Heart right ventricle (tissue), 16 donors: ENCODE measurements at regions not wholly inside any gene's neighbourhood (a gene's known extent, or its start where the extent isn't known, plus 50 kb on each side); places are given as distances from the start of the nearest gene placed in this dataset.
A peak's percentile ranks its signal among the peaks of the same experiment; 100 is the strongest.

Experiments used
- ATAC-seq, 8 donors: fragments of 200-7000 bp; cut with Tn5 transposase; one replicate each; pipeline ENCODE4 v1.9.1; 2020; ENCODE audit warnings: mild to moderate bottlenecking in 8 of 8, moderate library complexity in 8 of 8, moderate number of reproducible peaks in 1 of 8
- DNase-seq, 2 donors: peaks; one replicate each; pipeline ENCODE4 v3.0.0-alpha.2; 2020
- H3K27ac ChIP-seq, 10 donors: fragments of 200-600 bp; sonication (generic) in 2 of 10; one replicate each; pipeline versions ENCODE4 v1.5.0 to v1.8.0; 2020 to 2022; ENCODE audit warnings: mild to moderate bottlenecking in 3 of 10
- H3K27me3 ChIP-seq, 7 donors: fragments of 200-600 bp; one replicate each; pipeline ENCODE4 v1.8.0; 2021 to 2022; ENCODE audit warnings: mild to moderate bottlenecking in 2 of 7
- H3K36me3 ChIP-seq, 9 donors: fragments of 200-600 bp; sonication (generic) in 1 of 9; one replicate each; pipeline versions ENCODE4 v1.5.0 to v1.8.0; 2020 to 2022; ENCODE audit warnings: mild to moderate bottlenecking in 2 of 9
- H3K4me1 ChIP-seq, 9 donors: fragments of 200-600 bp; sonication (generic) in 1 of 9; one replicate each; pipeline versions ENCODE4 v1.5.0 to v1.8.0; 2020 to 2022; ENCODE audit warnings: mild to moderate bottlenecking in 4 of 9
- H3K4me3 ChIP-seq, 10 donors: fragments of 200-600 bp; sonication (generic) in 2 of 10; one replicate each; pipeline versions ENCODE4 v1.5.0 to v1.8.0; 2020 to 2022; ENCODE audit warnings: mild to moderate bottlenecking in 7 of 10, moderate library complexity in 2 of 10
- H3K9me3 ChIP-seq, 11 donors: fragments of 200-600 bp in 10 of 11; sonication (generic) in 2 of 11; one replicate each; pipeline versions ENCODE4 v1.5.0 to v1.8.0; 2013 to 2022; ENCODE audit warnings: mild to moderate bottlenecking in 2 of 11, control low read depth in 1 of 11, moderate library complexity in 1 of 11
- WGBS, 2 donors: extraction: QIAGEN DNeasy Blood & Tissue Kit; methylation state at CpG; one replicate each; pipeline ENCODE4 v1.1.7; 2013; ENCODE audit warnings: inconsistent platforms in 1 of 2; 5-methylcytosine and 5-hydroxymethylcytosine counted together
- intact Hi-C, 10 donors: fragments of 100-400 bp; cut with DNase I; formaldehyde crosslinking; loops; one replicate each; pipeline versions ENCODE4 v1.11.1 to v1.14.2; 2022
- TF ChIP-seq, protein P1 (sequence below), 9 donors: fragments of 200-600 bp; sonication (generic) in 2 of 9; IDR thresholded peaks; one replicate each; pipeline versions ENCODE4 v1.5.0 to v1.8.0; 2021 to 2022; ENCODE audit warnings: antibody characterized with exemption in 9 of 9, mild to moderate bottlenecking in 5 of 9, moderate library complexity in 1 of 9
- donor health status: Arrhythmogenic right ventricular cardiomyopathy.
- donor health status: ischemic (EF 13 %, LVEDD 7.1; RV severe dilation, severe dysfunction).
- donor health status: healthy with polysubstance abuse.
- donor health status: DM: no; HTN: yes; CAD: no.
- donor health status: DM: no; HTN: no; CAD: no.
- donor health status: ischemic (EF 25% LVEDD 6.9; RV normal size, moderate dysfunction).
- donor health status: ischemic (EF 25% LVEDD 5.7; RV mildly dilated, moderate dysfunction).
- donor health status: healthy.
- donor health status: DM: yes; HTN: yes; CAD: no.
- donor health status: Ischemic cardiomyopathy.
- donor health status: ischemic (EF 35%, LVEDD 5.7; RV mildly dilated, moderate dysfunction).
- donor health status: nonischemic (EF 11% LVEDD 7.7; RV severe dilation, severe dysfunction).
- donor health status: DM: yes; HTN: yes; CAD: no.
- donor health status: PGD.
- donor health status: ischemic (EF 29% LVEDD 5.4; RV normal size, mild dysfunction).
- donor health status: nonischemic (EF 23%, LVEDD 6.1; RV moderate dilation, normal function).

GRCh38 chr13:99442273-99442895 lies 58.9 kb upstream of the TM9SF2 start:
- intact Hi-C loops = loop anchor here in 7 of 10 donors (5.0 to 10.0 kb wide), 7 partner anchors 55 to 172 kb away; partner anchors contain the start of genes TM9SF2 (in 2 of the 7) and CLYBL (in 1 of the 7)
- peaks cover 0 to 3% (median 0%) of the 10 kb centered on the region in 9 donors for H3K4me1 ChIP-seq
- H3K9me3 ChIP-seq = no peaks in the 10 kb centered on the region
- H3K27ac ChIP-seq = no peak overlapping the region
- H3K4me3 ChIP-seq = no peak overlapping the region
- DNase-seq = peak in 1 of 2 donors; percentile 38
- TF ChIP-seq, protein P1, sequence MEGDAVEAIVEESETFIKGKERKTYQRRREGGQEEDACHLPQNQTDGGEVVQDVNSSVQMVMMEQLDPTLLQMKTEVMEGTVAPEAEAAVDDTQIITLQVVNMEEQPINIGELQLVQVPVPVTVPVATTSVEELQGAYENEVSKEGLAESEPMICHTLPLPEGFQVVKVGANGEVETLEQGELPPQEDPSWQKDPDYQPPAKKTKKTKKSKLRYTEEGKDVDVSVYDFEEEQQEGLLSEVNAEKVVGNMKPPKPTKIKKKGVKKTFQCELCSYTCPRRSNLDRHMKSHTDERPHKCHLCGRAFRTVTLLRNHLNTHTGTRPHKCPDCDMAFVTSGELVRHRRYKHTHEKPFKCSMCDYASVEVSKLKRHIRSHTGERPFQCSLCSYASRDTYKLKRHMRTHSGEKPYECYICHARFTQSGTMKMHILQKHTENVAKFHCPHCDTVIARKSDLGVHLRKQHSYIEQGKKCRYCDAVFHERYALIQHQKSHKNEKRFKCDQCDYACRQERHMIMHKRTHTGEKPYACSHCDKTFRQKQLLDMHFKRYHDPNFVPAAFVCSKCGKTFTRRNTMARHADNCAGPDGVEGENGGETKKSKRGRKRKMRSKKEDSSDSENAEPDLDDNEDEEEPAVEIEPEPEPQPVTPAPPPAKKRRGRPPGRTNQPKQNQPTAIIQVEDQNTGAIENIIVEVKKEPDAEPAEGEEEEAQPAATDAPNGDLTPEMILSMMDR (IDR thresholded peaks at IDR 0.05) = peak; percentile 92 to 99 (median 96)
- no peaks in the 10 kb centered on the region for H3K36me3 ChIP-seq
- WGBS, 2 donors = 68 to 69% methylated on average over 7 of the region's 7 CpGs
- H3K27me3 ChIP-seq = peaks cover 0 to 38% (median 26%) of the 10 kb centered on the region in 7 donors
- peak in 4 of 8 donors; percentile 46 to 58 (median 52) for ATAC-seq

- TF ChIP-seq, protein P1 (IDR thresholded peaks at IDR 0.05) = no peak
- ATAC-seq (no peak), DNase-seq (no peak)
- no peak overlapping the region for H3K4me3 ChIP-seq
- peaks cover 0 to 27% (median 10%) of the 10 kb centered on the region in 7 donors for H3K27me3 ChIP-seq
- no peaks in the 10 kb centered on the region for H3K36me3 ChIP-seq
- intact Hi-C loops = loop anchor here in 3 of 10 donors (10.0 kb wide), 3 partner anchors 69 to 169 kb away; partner anchors contain the start of gene CLYBL (in 1 of the 3)
- WGBS, 2 donors = 60 to 68% methylated on average over 9 of the region's 9 CpGs
- no peaks in the 10 kb centered on the region for H3K9me3 ChIP-seq
- no peak overlapping the region for H3K27ac ChIP-seq
- no peaks in the 10 kb centered on the region for H3K4me1 ChIP-seq
Observed at GRCh38 chr13:99446242-99446641, 55.0 kb upstream of the TM9SF2 start.

- H3K27ac ChIP-seq = no peak overlapping the region
- H3K4me3 ChIP-seq = no peak overlapping the region
- no peaks in the 10 kb centered on the region for H3K36me3 ChIP-seq
- intact Hi-C loops = loop anchor here in 3 of 10 donors (10.0 kb wide), 3 partner anchors 66 to 166 kb away; partner anchors contain the start of gene CLYBL (in 1 of the 3)
- H3K27me3 ChIP-seq = peaks cover 0 to 24% (median 3%) of the 10 kb centered on the region in 7 donors
- WGBS, 2 donors = 95 to 97% methylated on average over 5 of the region's 5 CpGs
- DNase-seq = no peak
- no peaks in the 10 kb centered on the region for H3K9me3 ChIP-seq
- no peak for ATAC-seq
- no peaks in the 10 kb centered on the region for H3K4me1 ChIP-seq
- TF ChIP-seq, protein P1 (IDR thresholded peaks at IDR 0.05) = no peak
Observed at GRCh38 chr13:99448546-99448945, 52.7 kb upstream of the TM9SF2 start.

DNA sequence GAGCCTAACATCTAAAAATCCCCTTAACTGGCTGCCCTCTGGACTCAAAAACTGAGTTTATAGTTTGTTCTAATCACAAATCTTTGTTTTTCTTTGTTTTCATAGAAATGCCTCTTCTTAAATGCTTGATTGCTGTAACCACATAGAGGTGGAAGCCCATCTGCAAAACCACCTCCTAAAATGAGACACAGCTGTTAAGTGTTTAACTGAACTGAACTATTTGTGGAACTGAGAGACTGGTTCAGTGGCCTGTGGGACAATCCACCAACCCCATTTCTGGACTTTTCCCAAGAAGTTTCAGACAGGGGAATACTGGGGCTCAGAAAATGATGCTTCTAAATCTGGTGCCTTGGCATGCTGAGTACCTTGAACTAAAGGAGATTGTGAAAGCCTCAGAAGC lies 50.9 kb upstream of the TM9SF2 start:
- Histone ChIP-seq H3K4me3 (no peak overlapping the region), H3K9me3 (peaks cover 0 to 8% (median 0%) of the 10 kb centered on the region in 11 donors), H3K27me3 (peaks cover 0 to 24% (median 3%) of the 10 kb centered on the region in 7 donors), H3K36me3 (no peaks in the 10 kb centered on the region), H3K4me1 (no peaks in the 10 kb centered on the region), H3K27ac (no peak overlapping the region)
- DNase-seq (no peak), ATAC-seq (no peak)
- TF ChIP-seq, protein P1 (IDR thresholded peaks at IDR 0.05) = no peak
- intact Hi-C loops = no loop called here
